ENCODE measurements at regions not wholly inside any gene's neighbourhood (a gene's known extent, or its start where the extent isn't known, plus 50 kb on each side); places are given as distances from the start of the nearest gene placed in this dataset.

DNA sequence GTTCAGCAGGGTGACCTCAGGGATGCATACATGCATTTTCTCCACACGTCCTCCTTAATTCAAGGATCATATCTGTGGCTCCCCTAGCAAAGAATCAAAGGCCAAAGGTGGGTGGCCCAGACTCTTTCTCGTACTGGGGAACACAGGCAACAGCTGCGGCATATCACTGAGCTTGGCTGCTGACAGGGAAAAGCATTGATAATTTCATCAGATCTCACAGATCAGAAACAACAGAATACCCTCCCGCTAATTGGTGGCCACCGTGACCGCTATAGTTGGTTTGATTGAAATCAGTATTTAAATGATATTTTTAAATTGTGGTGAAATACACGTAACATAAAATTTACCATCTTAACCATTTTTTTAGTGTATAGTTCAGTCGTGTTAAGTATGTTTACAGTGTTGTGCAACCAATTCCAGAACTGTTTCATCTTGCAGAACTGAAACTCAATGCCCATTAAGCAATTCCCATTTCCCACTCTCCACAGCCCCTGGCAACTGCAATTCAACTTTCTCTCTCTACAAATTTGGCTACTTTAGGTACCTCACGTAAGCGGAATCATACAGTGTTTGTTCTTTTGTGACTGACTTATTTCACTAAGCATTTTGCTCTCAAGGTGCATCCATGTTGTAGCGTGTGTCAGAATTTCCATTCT lies 74.7 kb upstream of the TMEM170B start (continued):
- TF ChIP-seq, protein P1, sequence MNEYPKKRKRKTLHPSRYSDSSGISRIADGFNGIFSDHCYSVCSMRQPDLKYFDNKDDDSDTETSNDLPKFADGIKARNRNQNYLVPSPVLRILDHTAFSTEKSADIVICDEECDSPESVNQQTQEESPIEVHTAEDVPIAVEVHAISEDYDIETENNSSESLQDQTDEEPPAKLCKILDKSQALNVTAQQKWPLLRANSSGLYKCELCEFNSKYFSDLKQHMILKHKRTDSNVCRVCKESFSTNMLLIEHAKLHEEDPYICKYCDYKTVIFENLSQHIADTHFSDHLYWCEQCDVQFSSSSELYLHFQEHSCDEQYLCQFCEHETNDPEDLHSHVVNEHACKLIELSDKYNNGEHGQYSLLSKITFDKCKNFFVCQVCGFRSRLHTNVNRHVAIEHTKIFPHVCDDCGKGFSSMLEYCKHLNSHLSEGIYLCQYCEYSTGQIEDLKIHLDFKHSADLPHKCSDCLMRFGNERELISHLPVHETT (CRISPR knock-in tag; conservative IDR thresholded peaks at IDR 0.05): no peak
- no peak for TF ChIP-seq SP140L (CRISPR knock-in tag; IDR thresholded peaks at IDR 0.05; ENCODE audit: borderline replicate concordance)
- no peak for TF ChIP-seq ATF7-NPFF (CRISPR knock-in tag; IDR thresholded peaks at IDR 0.05; ENCODE audit: low read depth)
- TF ChIP-seq, protein P2, sequence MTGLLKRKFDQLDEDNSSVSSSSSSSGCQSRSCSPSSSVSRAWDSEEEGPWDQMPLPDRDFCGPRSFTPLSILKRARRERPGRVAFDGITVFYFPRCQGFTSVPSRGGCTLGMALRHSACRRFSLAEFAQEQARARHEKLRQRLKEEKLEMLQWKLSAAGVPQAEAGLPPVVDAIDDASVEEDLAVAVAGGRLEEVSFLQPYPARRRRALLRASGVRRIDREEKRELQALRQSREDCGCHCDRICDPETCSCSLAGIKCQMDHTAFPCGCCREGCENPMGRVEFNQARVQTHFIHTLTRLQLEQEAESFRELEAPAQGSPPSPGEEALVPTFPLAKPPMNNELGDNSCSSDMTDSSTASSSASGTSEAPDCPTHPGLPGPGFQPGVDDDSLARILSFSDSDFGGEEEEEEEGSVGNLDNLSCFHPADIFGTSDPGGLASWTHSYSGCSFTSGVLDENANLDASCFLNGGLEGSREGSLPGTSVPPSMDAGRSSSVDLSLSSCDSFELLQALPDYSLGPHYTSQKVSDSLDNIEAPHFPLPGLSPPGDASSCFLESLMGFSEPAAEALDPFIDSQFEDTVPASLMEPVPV (CRISPR knock-in tag; IDR thresholded peaks at IDR 0.05): no peak
- TF ChIP-seq POLR2AphosphoS2 (IDR thresholded peaks at IDR 0.05; ENCODE audit: low read depth, low read length): no peak
- peak; percentile 92 for TF ChIP-seq ZNF644 (CRISPR knock-in tag; IDR thresholded peaks at IDR 0.05; ENCODE audit: low read depth)
- no peak for TF ChIP-seq MED13 (CRISPR knock-in tag; IDR thresholded peaks at IDR 0.05)
- no peak for TF ChIP-seq ZNF121 (CRISPR knock-in tag; IDR thresholded peaks at IDR 0.05)
- TF ChIP-seq, protein P3, sequence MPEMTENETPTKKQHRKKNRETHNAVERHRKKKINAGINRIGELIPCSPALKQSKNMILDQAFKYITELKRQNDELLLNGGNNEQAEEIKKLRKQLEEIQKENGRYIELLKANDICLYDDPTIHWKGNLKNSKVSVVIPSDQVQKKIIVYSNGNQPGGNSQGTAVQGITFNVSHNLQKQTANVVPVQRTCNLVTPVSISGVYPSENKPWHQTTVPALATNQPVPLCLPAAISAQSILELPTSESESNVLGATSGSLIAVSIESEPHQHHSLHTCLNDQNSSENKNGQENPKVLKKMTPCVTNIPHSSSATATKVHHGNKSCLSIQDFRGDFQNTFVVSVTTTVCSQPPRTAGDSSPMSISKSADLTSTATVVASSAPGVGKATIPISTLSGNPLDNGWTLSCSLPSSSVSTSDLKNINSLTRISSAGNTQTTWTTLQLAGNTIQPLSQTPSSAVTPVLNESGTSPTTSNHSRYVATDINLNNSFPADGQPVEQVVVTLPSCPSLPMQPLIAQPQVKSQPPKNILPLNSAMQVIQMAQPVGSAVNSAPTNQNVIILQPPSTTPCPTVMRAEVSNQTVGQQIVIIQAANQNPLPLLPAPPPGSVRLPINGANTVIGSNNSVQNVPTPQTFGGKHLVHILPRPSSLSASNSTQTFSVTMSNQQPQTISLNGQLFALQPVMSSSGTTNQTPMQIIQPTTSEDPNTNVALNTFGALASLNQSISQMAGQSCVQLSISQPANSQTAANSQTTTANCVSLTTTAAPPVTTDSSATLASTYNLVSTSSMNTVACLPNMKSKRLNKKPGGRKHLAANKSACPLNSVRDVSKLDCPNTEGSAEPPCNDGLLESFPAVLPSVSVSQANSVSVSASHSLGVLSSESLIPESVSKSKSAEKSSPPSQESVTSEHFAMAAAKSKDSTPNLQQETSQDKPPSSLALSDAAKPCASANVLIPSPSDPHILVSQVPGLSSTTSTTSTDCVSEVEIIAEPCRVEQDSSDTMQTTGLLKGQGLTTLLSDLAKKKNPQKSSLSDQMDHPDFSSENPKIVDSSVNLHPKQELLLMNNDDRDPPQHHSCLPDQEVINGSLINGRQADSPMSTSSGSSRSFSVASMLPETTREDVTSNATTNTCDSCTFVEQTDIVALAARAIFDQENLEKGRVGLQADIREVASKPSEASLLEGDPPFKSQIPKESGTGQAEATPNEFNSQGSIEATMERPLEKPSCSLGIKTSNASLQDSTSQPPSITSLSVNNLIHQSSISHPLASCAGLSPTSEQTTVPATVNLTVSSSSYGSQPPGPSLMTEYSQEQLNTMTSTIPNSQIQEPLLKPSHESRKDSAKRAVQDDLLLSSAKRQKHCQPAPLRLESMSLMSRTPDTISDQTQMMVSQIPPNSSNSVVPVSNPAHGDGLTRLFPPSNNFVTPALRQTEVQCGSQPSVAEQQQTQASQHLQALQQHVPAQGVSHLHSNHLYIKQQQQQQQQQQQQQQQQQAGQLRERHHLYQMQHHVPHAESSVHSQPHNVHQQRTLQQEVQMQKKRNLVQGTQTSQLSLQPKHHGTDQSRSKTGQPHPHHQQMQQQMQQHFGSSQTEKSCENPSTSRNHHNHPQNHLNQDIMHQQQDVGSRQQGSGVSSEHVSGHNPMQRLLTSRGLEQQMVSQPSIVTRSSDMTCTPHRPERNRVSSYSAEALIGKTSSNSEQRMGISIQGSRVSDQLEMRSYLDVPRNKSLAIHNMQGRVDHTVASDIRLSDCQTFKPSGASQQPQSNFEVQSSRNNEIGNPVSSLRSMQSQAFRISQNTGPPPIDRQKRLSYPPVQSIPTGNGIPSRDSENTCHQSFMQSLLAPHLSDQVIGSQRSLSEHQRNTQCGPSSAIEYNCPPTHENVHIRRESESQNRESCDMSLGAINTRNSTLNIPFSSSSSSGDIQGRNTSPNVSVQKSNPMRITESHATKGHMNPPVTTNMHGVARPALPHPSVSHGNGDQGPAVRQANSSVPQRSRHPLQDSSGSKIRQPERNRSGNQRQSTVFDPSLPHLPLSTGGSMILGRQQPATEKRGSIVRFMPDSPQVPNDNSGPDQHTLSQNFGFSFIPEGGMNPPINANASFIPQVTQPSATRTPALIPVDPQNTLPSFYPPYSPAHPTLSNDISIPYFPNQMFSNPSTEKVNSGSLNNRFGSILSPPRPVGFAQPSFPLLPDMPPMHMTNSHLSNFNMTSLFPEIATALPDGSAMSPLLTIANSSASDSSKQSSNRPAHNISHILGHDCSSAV (CRISPR knock-in tag; IDR thresholded peaks at IDR 0.05; ENCODE audit: borderline replicate concordance): no peak
- TF ChIP-seq KDM4B (CRISPR knock-in tag; IDR thresholded peaks at IDR 0.05): no peak
- TF ChIP-seq ZNF567 (CRISPR knock-in tag; IDR thresholded peaks at IDR 0.05; ENCODE audit: borderline replicate concordance): no peak
- TF ChIP-seq NFIC (IDR thresholded peaks at IDR 0.05; ENCODE audit: low read length): peak; percentile 71; the same call in 1 of the 2 replicates
- peak; percentile 29; the same call in 1 of the 2 replicates for TF ChIP-seq FOXO1 (CRISPR knock-in tag; IDR thresholded peaks at IDR 0.05)
- no peak for TF ChIP-seq YEATS2 (CRISPR knock-in tag; IDR thresholded peaks at IDR 0.05; ENCODE audit: borderline replicate concordance)
- TF ChIP-seq ZBTB20 (CRISPR knock-in tag; IDR thresholded peaks at IDR 0.05; ENCODE audit: borderline replicate concordance, low read depth): no peak
- TF ChIP-seq, protein P4, sequence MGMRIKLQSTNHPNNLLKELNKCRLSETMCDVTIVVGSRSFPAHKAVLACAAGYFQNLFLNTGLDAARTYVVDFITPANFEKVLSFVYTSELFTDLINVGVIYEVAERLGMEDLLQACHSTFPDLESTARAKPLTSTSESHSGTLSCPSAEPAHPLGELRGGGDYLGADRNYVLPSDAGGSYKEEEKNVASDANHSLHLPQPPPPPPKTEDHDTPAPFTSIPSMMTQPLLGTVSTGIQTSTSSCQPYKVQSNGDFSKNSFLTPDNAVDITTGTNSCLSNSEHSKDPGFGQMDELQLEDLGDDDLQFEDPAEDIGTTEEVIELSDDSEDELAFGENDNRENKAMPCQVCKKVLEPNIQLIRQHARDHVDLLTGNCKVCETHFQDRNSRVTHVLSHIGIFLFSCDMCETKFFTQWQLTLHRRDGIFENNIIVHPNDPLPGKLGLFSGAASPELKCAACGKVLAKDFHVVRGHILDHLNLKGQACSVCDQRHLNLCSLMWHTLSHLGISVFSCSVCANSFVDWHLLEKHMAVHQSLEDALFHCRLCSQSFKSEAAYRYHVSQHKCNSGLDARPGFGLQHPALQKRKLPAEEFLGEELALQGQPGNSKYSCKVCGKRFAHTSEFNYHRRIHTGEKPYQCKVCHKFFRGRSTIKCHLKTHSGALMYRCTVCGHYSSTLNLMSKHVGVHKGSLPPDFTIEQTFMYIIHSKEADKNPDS (CRISPR knock-in tag; IDR thresholded peaks at IDR 0.05): no peak
- TF ChIP-seq MAFF (IDR thresholded peaks at IDR 0.05; ENCODE audit: low read depth, low read length): no peak

Data from HepG2 (cell line).